SK-N-SH (cell line): ENCODE measurements at regions not wholly inside any gene's neighbourhood (a gene's known extent, or its start where the extent isn't known, plus 50 kb on each side); places are given as distances from the start of the nearest gene placed in this dataset.

Source experiments
- CTCF ChIA-PET: fragments of 300-600, 350-600 bp; formaldehyde crosslinking; extraction: SDS; loops from one replicate; lab custom pipeline; 2021; lab: Yijun Ruan, JAX
- POLR2A ChIA-PET: fragments of 350-600 bp; sonication (Branson Sonifier 250); formaldehyde crosslinking; extraction: SDS; loops from one replicate; lab custom pipeline; 2020; ENCODE audit warnings: antibody characterized with exemption, inconsistent platforms; lab: Yijun Ruan, JAX
- DNase-seq: peaks from one replicate; pipeline ENCODE4 v3.0.0; 2012
- H2AFZ ChIP-seq: fragments of 200-600 bp; sonication (generic); 2 replicates; pipeline ENCODE4 v1.8.1; 2016; ENCODE audit warnings: antibody characterized with exemption, mild to moderate bottlenecking, low read depth
- H3F3A ChIP-seq: fragments of 200-600 bp; sonication (generic); replicated peaks from 2 replicates; pipeline ENCODE3; 2016; ENCODE audit warnings: antibody characterized with exemption, mild to moderate bottlenecking; ENCODE audit not compliant: insufficient read depth
- H3K27ac ChIP-seq, 2 experiments: fragments of 200-500 bp in 1 of 2; fragments of 200-600 bp in 1 of 2; sonication (Bioruptor generic) in 1 of 2; sonication (generic), shearing (Covaris generic) in 1 of 2; 2 replicates each; pipeline versions ENCODE4 v1.5.1 to v1.6.1; 2014 to 2016; ENCODE audit warnings: low read depth in 2 of 2, inconsistent platforms in 1 of 2, low read length in 1 of 2, mild to moderate bottlenecking in 1 of 2, mixed read lengths in 1 of 2
- H3K27me3 ChIP-seq: fragments of 200-600 bp; sonication (generic), shearing (Covaris generic); 2 replicates; pipeline ENCODE4 v1.6.1; 2016; ENCODE audit warnings: mixed run types; ENCODE audit not compliant: insufficient read depth
- H3K36me3 ChIP-seq, 2 experiments: fragments of 200-500 bp in 1 of 2; fragments of 200-600 bp in 1 of 2; sonication (Bioruptor generic) in 1 of 2; sonication (generic) in 1 of 2; replicated peaks in 1 of 2; 2 replicates each; pipeline versions ENCODE3 to v1.5.1; 2014 to 2016; ENCODE audit warnings: low read length in 1 of 2, mild to moderate bottlenecking in 1 of 2; ENCODE audit not compliant: insufficient read depth in 2 of 2, control insufficient read depth in 1 of 2
- H3K4me1 ChIP-seq, 2 experiments: fragments of 200-500 bp in 1 of 2; fragments of 200-600 bp in 1 of 2; sonication (Bioruptor generic) in 1 of 2; sonication (generic), shearing (Covaris generic) in 1 of 2; 2 replicates each; pipeline versions ENCODE4 v1.5.1 to v1.6.1; 2014 to 2016; ENCODE audit warnings: low read depth in 1 of 2, low read length in 1 of 2, mixed run types in 1 of 2; ENCODE audit not compliant: insufficient read depth in 2 of 2, control insufficient read depth in 1 of 2
- H3K4me2 ChIP-seq: fragments of 200-600 bp; sonication (generic), shearing (Covaris generic); 2 replicates; pipeline ENCODE4 v1.6.1; 2017; ENCODE audit warnings: mixed run types
- H3K4me3 ChIP-seq, 2 experiments: fragments of 200-500 bp in 1 of 2; fragments of 200-600 bp in 1 of 2; sonication (Bioruptor generic) in 1 of 2; sonication (generic), shearing (Covaris generic) in 1 of 2; 2 replicates each; pipeline versions ENCODE4 v1.5.1 to v1.8.1; 2014 to 2016; ENCODE audit warnings: low read depth in 2 of 2, inconsistent platforms in 1 of 2, low read length in 1 of 2, mild to moderate bottlenecking in 1 of 2, mixed read lengths in 1 of 2, moderate library complexity in 1 of 2
- H3K79me2 ChIP-seq: fragments of 200-600 bp; sonication (generic); 2 replicates; pipeline ENCODE4 v1.8.1; 2017; ENCODE audit warnings: mild to moderate bottlenecking; ENCODE audit not compliant: insufficient read depth
- H3K9ac ChIP-seq: fragments of 200-600 bp; sonication (generic); 2 replicates; pipeline ENCODE4 v1.6.1; 2017; ENCODE audit warnings: mixed run types
- H3K9me2 ChIP-seq: fragments of 200-600 bp; sonication (generic); 2 replicates; pipeline ENCODE4 v1.6.1; 2017; ENCODE audit warnings: mixed run types
- H3K9me3 ChIP-seq: fragments of 200-600 bp; sonication (generic); 2 replicates; pipeline ENCODE4 v1.6.1; 2017; ENCODE audit warnings: mixed run types, mild to moderate bottlenecking, moderate library complexity
- H4K20me1 ChIP-seq: fragments of 200-600 bp; sonication (generic); 2 replicates; pipeline ENCODE4 v1.6.1; 2017; ENCODE audit warnings: mild to moderate bottlenecking, mixed run types; ENCODE audit not compliant: insufficient read depth
- CHD2 ChIP-seq: fragments of 150-350 bp; IDR thresholded peaks from 2 replicates; pipeline ENCODE4 v1.6.1; 2018; ENCODE audit warnings: low read length; ENCODE audit not compliant: partially characterized antibody
- EP300 ChIP-seq, 2 experiments: IDR thresholded peaks; 2 replicates each; pipeline versions ENCODE4 v1.4.0 to v1.6.1; 2012; ENCODE audit warnings: borderline replicate concordance in 1 of 2, low read depth in 1 of 2, low read length in 1 of 2
- FOXJ3 ChIP-seq: sonication (generic); formaldehyde crosslinking; IDR thresholded peaks from 2 replicates; pipeline ENCODE4 v1.5.1; 2020; ENCODE audit warnings: mild to moderate bottlenecking, missing genetic modification reagents
- FOXM1 ChIP-seq: IDR thresholded peaks from 2 replicates; pipeline ENCODE4 v1.4.0; 2012; ENCODE audit warnings: low read depth, mild to moderate bottlenecking
- GABPA ChIP-seq: IDR thresholded peaks from 2 replicates; pipeline ENCODE4 v1.4.0; 2012; ENCODE audit warnings: low read depth, mild to moderate bottlenecking
- IRF3 ChIP-seq: fragments of 150-350 bp; IDR thresholded peaks from 2 replicates; pipeline ENCODE4 v1.6.1; 2016; ENCODE audit warnings: mild to moderate bottlenecking, low read depth, low read length
- MEF2A ChIP-seq: IDR thresholded peaks from 2 replicates; pipeline ENCODE4 v1.4.0; 2012; ENCODE audit warnings: low read depth, borderline replicate concordance
- MXI1 ChIP-seq: IDR thresholded peaks from 2 replicates; pipeline ENCODE4 v1.6.1; 2012; ENCODE audit warnings: mild to moderate bottlenecking, low read depth, low read length, improper control_type of control experiment
- NFIC ChIP-seq: IDR thresholded peaks from 2 replicates; pipeline ENCODE4 v1.4.0; 2012; ENCODE audit warnings: borderline replicate concordance
- POLR2AphosphoS5 ChIP-seq: IDR thresholded peaks from 2 replicates; pipeline ENCODE4 v1.6.1; 2012; ENCODE audit warnings: low read depth, low read length
- RAD21 ChIP-seq: IDR thresholded peaks from 2 replicates; pipeline ENCODE4 v1.6.1; 2012; ENCODE audit warnings: mild to moderate bottlenecking, low read length
- RCOR1 ChIP-seq: fragments of 150-350 bp; IDR thresholded peaks from 2 replicates; pipeline ENCODE4 v1.6.1; 2017; ENCODE audit warnings: antibody characterized with exemption, low read length
- RFX5 ChIP-seq: IDR thresholded peaks from 2 replicates; pipeline ENCODE4 v1.6.1; 2012; ENCODE audit warnings: mild to moderate bottlenecking, improper control_type of control experiment, low read length
- SMC3 ChIP-seq: IDR thresholded peaks from 2 replicates; pipeline ENCODE4 v1.6.1; 2012; ENCODE audit warnings: low read depth, low read length, improper control_type of control experiment
- TAF1 ChIP-seq: IDR thresholded peaks from 2 replicates; pipeline ENCODE4 v1.6.1; 2012; ENCODE audit warnings: low read depth, mild to moderate bottlenecking, low read length, moderate library complexity, borderline replicate concordance
- TCF12 ChIP-seq: IDR thresholded peaks from 2 replicates; pipeline ENCODE4 v1.4.0; 2012
- TEAD4 ChIP-seq: IDR thresholded peaks from 2 replicates; pipeline ENCODE4 v1.4.0; 2012; ENCODE audit warnings: mild to moderate bottlenecking, borderline replicate concordance; ENCODE audit not compliant: insufficient read depth
- USF1 ChIP-seq: IDR thresholded peaks from 2 replicates; pipeline ENCODE4 v1.4.0; 2012; ENCODE audit warnings: low read depth, borderline replicate concordance
- USF2 ChIP-seq: fragments of 150-350 bp; IDR thresholded peaks from 2 replicates; pipeline ENCODE4 v1.6.1; 2017; ENCODE audit warnings: antibody characterized with exemption, low read length, low read depth, borderline replicate concordance
- WGBS: methylation state at CpG from one replicate; pipeline ENCODE4 v1.1.6; 2017; ENCODE audit warnings: low lambda C conversion rate; 5-methylcytosine and 5-hydroxymethylcytosine counted together

- no peak for TF ChIP-seq IRF3
Measured at GRCh38 chr5:124995421-124995820, 249.0 kb upstream of the ZNF608 start (continued).

GRCh38 chr5:124996023-124996763 lies 249.8 kb upstream of the ZNF608 start:
- Histone ChIP-seq H3K27ac (no peak overlapping the region), H4K20me1 (no peaks in the 10 kb centered on the region), H3K27me3 (no peaks in the 10 kb centered on the region)
- no peak for TF ChIP-seq RAD21
- TF ChIP-seq MXI1 = no peak
- no peak for TF ChIP-seq EP300 (IDR thresholded peaks at IDR 0.05; ENCODE audit: borderline replicate concordance in 1 of 2, low read depth in 1 of 2, low read length in 1 of 2)
- TF ChIP-seq RCOR1 = no peak
- no peak for TF ChIP-seq TAF1
- TF ChIP-seq RFX5 = no peak
- no peak for TF ChIP-seq USF2
- no peak for TF ChIP-seq NFIC
- TF ChIP-seq, all 33 proteins: peak for 0
- POLR2A ChIA-PET = no interaction called here
- Histone ChIP-seq H3K9ac (no peak overlapping the region), H3K4me3 (no peak overlapping the region), H3K4me1 (peaks cover 0 to 14% of the 10 kb centered on the region in 2 experiments; a peak in 2 of 4 replicates), H3F3A (no peaks in the 10 kb centered on the region), H2AFZ (no peak overlapping the region), H3K79me2 (no peaks in the 10 kb centered on the region), H3K9me2 (no peaks in the 10 kb centered on the region; the same call in 1 of the 2 replicates), H3K9me3 (no peaks in the 10 kb centered on the region), H3K4me2 (no peak overlapping the region), H3K36me3 (no peaks in the 10 kb centered on the region)
- CTCF ChIA-PET = no interaction called here
- DNase-seq = no peak
- WGBS = 89% methylated on average over 4 of the region's 4 CpGs

- Histone ChIP-seq H3K27me3 (no peaks in the 10 kb centered on the region), H4K20me1 (no peaks in the 10 kb centered on the region), H3K4me3 (no peak overlapping the region), H3K9me2 (no peaks in the 10 kb centered on the region), H2AFZ (no peak overlapping the region), H3K4me1 (peaks cover 0 to 14% of the 10 kb centered on the region in 2 experiments; a peak in 2 of 4 replicates), H3K79me2 (no peaks in the 10 kb centered on the region), H3K36me3 (no peaks in the 10 kb centered on the region), H3K9me3 (no peaks in the 10 kb centered on the region), H3K4me2 (no peak overlapping the region), H3F3A (no peaks in the 10 kb centered on the region), H3K9ac (no peak overlapping the region), H3K27ac (no peak overlapping the region)
- TF ChIP-seq POLR2AphosphoS5 (no peak), USF2 (no peak), FOXM1 (no peak), USF1 (no peak), FOXJ3 (CRISPR knock-in tag) (no peak), MXI1 (no peak), MEF2A (no peak), SMC3 (no peak), NFIC (no peak), TAF1 (no peak), CHD2 (no peak), RFX5 (no peak), TEAD4 (no peak), TCF12 (no peak), GABPA (no peak)
- WGBS = 75% methylated on average over 3 of the region's 3 CpGs
- no peak for DNase-seq
- ChIA-PET CTCF (interaction anchor here (0.6 kb wide), 1 partner anchor 9 kb away, joined by 3 read pairs; no protein-coding TSS in a partner anchor), POLR2A (no interaction called here)
Measured at GRCh38 chr5:124996764-124997077, 250.3 kb upstream of the ZNF608 start.
